Adrenal gland (tissue), 5 donors: ENCODE measurements at regions not wholly inside any gene's neighbourhood (a gene's known extent, or its start where the extent isn't known, plus 50 kb on each side); places are given as distances from the start of the nearest gene placed in this dataset.

Experiments used
- POLR2A ChIP-seq, 2 donors: fragments of 450-650 bp; IDR thresholded peaks; one replicate each; pipeline ENCODE4 v1.6.1; 2017; ENCODE audit warnings: antibody characterized with exemption in 2 of 2, mild to moderate bottlenecking in 2 of 2, moderate library complexity in 1 of 2
- TF ChIP-seq, protein P1 (sequence below), 6 experiments: fragments of 450-650 bp in 4 of 6; fragments of 200-600 bp in 2 of 6; sonication (generic) in 1 of 6; IDR thresholded peaks; 1 replicate in 5 of 6; 2 replicates in 1 of 6; pipeline versions ENCODE4 v1.5.1 to v1.8.0; 2016 to 2021; ENCODE audit warnings: antibody characterized with exemption in 6 of 6, mild to moderate bottlenecking in 2 of 6, moderate library complexity in 1 of 6
- donor health status: DM: no; HTN: no; CAD: no.

DNA sequence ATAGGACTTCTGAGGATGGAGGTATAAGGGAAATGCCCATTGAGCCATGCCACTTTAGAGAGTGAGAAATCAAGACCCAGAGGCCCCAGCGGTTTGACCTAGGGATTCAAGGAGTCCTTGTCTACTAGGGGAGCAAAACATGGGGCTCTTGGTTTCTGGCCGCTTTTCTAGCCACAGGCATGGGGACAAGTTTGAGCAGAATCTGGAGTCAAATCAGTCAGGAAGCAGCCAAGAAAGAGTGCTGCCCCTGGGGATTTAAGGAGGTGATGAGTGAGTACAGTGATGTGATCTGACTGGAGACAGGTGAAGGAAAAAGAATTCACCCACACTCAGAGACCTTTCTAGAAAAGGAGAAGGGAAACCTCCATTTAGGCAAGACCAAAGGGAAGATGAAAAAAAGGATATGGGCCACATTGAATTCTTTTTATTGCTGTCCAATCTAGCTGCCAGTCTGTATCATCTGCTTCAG lies 244.0 kb upstream of the TBC1D5 start:
- TF ChIP-seq, protein P1, sequence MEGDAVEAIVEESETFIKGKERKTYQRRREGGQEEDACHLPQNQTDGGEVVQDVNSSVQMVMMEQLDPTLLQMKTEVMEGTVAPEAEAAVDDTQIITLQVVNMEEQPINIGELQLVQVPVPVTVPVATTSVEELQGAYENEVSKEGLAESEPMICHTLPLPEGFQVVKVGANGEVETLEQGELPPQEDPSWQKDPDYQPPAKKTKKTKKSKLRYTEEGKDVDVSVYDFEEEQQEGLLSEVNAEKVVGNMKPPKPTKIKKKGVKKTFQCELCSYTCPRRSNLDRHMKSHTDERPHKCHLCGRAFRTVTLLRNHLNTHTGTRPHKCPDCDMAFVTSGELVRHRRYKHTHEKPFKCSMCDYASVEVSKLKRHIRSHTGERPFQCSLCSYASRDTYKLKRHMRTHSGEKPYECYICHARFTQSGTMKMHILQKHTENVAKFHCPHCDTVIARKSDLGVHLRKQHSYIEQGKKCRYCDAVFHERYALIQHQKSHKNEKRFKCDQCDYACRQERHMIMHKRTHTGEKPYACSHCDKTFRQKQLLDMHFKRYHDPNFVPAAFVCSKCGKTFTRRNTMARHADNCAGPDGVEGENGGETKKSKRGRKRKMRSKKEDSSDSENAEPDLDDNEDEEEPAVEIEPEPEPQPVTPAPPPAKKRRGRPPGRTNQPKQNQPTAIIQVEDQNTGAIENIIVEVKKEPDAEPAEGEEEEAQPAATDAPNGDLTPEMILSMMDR (IDR thresholded peaks at IDR 0.05): no peak
- no peak for TF ChIP-seq POLR2A (IDR thresholded peaks at IDR 0.05)
